GM18858 (cell line): ENCODE measurements at regions not wholly inside any gene's neighbourhood (a gene's known extent, or its start where the extent isn't known, plus 50 kb on each side); places are given as distances from the start of the nearest gene placed in this dataset.
"Not testable (repeated sequence)": the region's sequence is repeated elsewhere in the genome, so short reads cannot be mapped to it uniquely, and the experiment has no call there.

Source experiments
- ATAC-seq: cut with Tn5 transposase; IDR thresholded peaks from one replicate; pipeline ENCODE4 v1.9.1; 2021; ENCODE audit not compliant: unreplicated experiment

GRCh38 chr10:81207359-81207758, 667.6 kb upstream of the NRG3 start:
- ATAC-seq = not testable (repeated sequence)

DNA sequence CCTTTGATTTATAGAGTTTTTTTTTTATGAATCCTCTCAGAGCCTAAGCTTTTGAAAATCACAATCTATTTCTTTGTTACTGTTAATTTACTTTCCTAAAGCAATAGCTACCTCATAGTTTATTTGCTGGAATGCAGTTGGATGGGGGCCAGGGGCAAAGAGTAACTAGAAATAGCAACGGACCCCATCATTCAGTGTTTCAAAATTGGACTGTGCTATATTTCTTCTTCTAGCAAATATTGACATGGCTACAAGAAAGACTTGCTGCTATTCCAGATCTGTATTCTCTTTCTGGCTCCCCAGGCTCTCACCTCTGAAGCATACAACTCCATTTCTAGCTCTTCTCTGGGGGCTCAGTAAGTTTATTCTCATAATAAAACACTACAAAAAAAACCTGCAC, 661.6 kb upstream of the NRG3 start:
- ATAC-seq = no peak

DNA sequence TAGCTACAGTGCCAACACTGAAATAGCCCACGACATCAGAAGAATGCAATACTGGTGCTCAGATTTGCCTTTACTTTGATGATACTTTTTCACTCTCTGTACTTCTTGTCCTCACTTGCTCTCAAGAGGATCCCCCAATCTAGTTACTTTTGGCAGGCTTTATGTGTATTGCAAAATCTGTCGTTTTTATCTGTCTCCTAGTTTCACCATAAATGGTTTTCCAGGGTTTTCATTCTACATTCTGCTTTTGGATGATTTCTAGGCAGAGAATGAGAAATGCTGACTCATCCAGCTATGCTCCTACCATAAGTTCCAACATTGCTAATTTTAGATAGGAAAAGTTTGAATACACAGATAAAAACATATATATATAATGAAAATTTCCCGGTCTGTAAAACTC, 659.5 kb upstream of the NRG3 start:
- ATAC-seq = no peak

DNA sequence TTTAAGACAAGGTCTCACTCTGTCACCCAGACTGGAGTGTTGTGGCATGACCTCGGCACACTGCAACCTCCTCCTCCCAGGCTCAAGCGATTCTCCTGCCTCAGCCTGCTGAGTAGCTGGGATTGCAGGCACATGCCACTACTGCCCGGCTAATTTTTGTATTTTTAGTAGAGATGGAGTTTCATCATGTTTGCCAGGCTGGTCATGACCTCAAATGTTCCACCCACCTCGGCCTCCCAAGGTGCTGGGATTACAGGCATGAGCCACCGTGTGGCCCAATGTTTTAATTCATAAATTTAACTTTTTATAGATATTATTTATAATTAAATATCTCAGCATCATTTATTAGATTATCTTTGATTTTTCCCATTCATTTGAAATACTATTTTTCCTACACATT, 658.0 kb upstream of the NRG3 start:
- no peak for ATAC-seq

GRCh38 chr10:81218307-81218706, 656.7 kb upstream of the NRG3 start:
- no peak for ATAC-seq

DNA sequence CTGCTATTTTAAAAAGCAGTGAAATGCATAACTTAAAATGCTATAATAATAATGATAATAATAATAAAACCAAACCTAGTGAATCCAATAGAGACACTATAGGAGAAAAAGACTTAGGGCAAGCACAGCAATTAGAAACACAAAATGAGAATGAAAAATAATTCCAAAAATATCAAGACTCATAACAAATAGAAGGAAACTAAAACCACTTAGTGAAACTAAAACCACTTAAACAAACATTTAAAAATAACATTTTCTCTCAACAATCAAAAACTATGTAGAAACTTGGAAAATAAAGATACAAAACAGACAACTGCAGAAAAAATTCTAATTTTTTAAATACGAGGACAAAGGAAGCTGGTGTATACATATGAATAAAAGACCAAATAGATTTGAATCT, 655.2 kb upstream of the NRG3 start:
- no peak for ATAC-seq

- ATAC-seq = no peak
Observed at GRCh38 chr10:81248886-81249285, 626.1 kb upstream of the NRG3 start.

DNA sequence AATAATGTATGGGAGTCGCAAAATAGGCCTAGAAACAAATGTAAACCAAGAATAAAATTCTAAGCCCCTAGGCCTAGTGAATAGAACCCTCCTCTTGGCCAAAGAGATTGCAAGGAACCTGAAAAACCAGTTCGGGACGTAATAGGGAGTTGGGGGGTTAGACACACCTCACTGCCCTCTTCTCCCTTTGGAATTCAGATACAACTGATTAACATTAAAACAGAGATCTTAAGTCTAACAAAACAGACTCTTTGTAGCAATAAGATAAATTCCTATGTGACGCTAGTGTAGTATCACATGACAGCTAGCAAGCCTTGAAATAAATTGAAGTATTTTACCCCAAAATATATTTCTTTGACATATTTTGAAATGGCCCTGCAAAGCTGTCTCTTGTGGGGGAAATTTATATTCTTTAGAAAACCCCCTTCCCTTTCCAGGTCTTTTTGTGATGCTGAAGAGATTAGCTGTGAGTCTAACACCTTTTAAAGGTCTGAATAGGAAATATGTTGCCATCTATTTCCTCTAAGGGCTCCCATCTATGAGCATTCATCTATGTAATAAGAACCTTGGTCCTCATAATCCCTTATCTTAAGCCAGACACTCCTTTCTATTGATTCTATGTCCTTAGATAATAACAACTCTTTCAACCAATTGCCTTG, 623.4 kb upstream of the NRG3 start:
- no peak for ATAC-seq

GRCh38 chr10:81264991-81265390, 610.0 kb upstream of the NRG3 start:
- ATAC-seq = not testable (repeated sequence)

DNA sequence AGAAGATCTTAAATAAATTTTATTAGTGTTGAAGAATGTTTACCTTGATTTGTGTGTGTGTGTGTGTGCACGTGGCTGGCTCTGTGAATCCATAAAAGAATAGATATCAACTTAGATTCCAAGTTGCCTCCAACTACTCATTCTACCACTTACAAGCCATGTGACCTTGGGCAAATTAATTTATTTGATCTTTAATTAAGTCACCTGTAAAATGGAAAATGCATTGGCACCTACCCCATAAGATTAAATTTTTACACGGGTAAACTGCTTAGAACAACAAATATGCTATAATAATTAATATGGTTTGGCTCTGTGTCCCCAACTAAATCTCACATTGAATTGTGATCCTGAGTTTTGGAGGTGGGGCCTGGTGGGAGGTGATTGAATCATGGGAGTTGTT, 604.9 kb upstream of the NRG3 start:
- ATAC-seq = no peak

DNA sequence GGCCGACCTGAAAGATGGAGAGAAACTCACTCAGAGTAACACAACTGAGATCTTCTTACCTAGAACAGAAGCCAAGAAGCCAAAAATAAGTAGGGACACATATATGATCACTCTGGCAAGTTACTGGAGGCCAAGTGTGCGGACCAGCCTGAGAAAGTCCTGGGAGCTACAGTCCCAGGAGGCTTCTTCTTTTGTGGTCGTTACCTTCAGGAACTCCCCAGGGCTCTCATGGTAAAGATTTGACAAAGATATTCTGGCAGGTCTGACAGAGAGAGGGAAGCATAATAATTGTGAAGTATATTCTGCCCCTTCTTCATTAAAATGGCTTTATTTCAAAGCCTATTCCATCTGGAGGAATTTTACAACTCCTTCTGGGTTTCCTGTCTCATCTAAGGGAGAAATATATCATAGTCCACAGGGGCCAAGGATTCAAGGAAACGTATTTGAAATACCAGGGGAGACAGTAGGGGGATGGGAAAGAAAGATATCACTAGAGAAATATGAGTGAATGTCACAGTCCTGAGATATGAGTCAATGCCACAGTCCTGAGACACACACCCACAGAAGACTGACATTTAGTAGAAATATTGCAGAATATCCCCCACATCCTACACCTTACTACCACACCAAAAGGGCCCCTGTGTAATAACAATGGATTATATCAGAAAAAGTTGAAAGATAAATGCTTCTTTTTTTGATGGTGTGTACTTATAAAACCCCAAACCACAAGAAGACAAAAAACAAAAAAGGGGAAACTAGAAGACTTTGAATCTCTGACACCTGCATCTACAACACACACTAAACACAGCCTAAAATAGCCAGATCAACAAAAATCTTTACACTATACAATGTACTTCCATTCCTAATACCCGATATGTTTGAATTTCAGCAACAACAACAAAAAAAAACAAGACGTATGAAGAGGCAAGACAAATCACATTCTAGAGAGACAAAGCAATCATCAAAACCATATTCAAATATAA, 594.2 kb upstream of the NRG3 start:
- no peak for ATAC-seq

- ATAC-seq = no peak
Observed at GRCh38 chr10:81288544-81288943, 586.5 kb upstream of the NRG3 start.

GRCh38 chr10:81297292-81297691, 577.7 kb upstream of the NRG3 start:
- ATAC-seq = no peak

DNA sequence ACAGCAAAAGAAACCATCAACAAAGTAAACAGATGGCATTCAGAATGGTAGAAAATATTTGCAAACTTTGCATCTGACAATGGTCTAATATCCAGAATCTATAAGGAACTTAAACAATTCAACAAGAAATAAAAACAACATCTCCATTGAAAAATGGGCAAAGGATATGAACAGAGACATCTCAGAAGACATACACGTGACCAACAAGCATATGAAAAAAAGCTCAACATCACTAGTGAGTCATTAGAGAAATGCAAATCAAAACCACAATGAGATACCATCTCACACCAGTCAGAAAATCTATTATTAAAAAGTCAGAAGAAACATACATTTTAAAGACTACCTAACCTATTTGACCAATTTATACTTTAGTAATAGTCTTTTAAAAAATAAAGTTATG, 571.3 kb upstream of the NRG3 start:
- no peak for ATAC-seq

GRCh38 chr10:81306971-81307782, 567.8 kb upstream of the NRG3 start:
- ATAC-seq = no peak

GRCh38 chr10:81309041-81309552, 565.9 kb upstream of the NRG3 start:
- no peak for ATAC-seq

DNA sequence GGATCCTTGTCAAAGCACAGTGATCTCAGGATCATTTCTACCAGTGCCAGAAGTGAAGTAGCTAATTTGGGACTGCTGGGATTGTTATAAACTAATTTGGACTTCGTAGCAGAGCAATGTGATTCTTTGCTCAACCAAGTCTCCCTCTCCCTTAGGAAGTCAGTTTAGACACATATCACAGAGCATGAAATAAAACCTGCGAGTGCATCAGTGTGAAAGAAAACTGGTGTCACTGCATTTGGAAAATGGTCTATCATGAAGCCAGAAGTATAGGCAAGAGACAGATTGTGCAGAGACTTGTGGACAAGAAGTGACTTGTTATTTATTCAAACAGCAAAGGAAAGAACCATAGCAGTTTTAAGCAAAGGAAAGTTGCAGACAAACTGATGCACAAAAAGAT, 560.5 kb upstream of the NRG3 start:
- ATAC-seq = no peak

DNA sequence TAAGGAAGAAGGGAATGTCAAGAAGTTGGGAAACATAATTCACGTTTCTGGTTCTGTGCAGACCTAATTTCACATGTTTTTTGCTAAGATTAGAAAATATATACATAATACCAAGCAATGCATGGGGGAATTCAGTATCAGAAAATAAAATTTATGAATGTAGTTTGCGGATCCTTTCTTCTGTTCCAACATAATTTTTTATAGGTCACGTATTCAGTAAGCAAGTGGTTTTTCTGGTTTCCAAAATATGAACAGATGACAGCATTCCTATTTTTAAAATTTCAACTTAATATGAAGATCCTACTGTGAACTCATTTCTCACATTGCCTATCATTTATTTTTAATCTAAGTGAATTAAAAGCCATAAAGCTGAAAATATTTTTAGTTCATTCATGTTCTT, 560.0 kb upstream of the NRG3 start:
- ATAC-seq = no peak

DNA sequence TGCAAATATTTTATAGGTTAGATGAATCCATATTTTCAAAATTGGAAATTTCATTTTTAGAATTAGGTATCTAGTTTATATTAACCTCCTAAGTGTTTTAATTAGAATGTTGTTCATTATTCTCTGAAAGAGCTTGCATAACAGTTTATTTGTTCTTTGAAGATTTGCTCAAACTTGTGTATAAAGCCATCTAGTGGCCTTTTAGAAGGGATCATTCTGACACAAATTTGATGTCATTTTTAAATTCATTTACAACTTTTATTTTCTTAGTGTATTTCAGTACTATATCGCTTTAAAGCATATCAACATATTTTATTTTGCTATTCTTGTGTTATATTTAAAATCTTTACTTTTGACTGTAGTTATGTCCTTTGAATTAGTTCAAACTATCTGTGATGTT, 527.0 kb upstream of the NRG3 start:
- no peak for ATAC-seq

- no peak for ATAC-seq
Observed at GRCh38 chr10:81367132-81367531, 507.9 kb upstream of the NRG3 start.

- ATAC-seq = no peak
Observed at GRCh38 chr10:81386817-81387216, 488.2 kb upstream of the NRG3 start.
